ENCODE measurements at regions not wholly inside any gene's neighbourhood (a gene's known extent, or its start where the extent isn't known, plus 50 kb on each side); places are given as distances from the start of the nearest gene placed in this dataset.

DNA sequence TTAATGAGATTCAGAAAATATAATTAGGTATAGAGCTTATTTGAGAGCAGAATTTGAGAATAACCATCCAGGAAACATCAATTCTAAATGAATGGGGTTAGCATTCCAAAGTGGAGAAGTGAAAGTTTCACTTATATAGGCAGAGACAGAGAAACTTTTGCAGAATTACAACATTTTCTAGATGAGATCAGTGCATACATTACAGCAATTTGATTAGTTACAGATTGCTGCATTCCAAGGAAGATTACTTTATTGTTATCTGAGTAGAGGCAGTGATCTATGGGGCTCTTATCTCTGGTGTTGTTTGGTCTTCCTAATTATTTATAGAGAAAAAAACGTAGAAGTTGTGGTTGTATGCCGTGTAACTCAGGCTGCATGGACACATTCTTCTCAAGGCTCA lies 373.8 kb upstream of the SYT4 start:
- DNase-seq: no peak

- DNase-seq: no peak
Observed at GRCh38 chr18:43656547-43656946, 379.3 kb upstream of the SYT4 start.

- peak; percentile 27 for DNase-seq
Observed at GRCh38 chr18:43661570-43661969, 384.3 kb upstream of the SYT4 start.

DNA sequence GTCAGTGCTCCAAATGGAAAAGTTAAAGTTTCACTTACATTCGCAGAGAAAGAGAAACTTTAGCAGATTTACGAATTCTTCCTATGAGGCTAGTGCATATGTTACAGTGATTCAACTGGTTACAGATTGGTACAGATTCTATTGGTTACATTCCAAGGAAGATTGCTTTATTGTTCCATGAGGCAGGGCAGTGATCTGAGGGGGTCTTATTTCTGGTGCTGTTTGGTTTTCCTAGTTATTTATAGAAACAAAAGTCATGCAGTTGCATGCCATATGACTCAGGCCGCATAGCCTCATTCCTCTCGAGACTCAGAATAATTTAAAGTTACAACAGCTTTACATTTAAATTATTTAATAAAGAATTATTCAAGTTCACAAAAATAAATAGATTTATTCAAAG lies 385.4 kb upstream of the SYT4 start:
- no peak for DNase-seq

GRCh38 chr18:43663159-43663558 lies 385.9 kb upstream of the SYT4 start:
- no peak for DNase-seq

DNA sequence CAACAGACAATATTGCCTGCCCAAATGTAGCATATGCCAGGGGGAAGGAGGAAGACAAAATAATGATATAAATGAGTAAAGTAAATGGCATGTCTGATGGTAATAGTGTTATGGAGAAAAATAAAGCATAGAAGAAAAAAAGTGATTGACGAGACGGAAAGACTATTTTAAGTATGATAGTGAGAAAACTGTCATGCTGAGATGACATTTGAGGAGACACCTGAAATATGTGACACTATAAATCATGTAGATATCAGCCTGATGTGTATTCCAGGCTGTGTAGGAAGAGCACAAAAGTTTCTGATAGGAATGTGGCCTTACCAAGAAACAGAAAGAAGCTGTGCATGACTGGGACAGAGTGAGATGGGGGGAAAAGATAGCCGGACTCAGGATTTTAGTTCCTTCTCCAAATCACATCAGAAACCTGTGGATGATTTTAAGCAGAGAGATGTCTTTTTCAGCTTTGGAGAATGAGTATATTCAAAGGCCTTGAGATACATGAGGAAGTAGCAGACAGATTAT lies 387.3 kb upstream of the SYT4 start:
- no peak for DNase-seq

- no peak for DNase-seq
Observed at GRCh38 chr18:43665105-43665788, 388.0 kb upstream of the SYT4 start.

GRCh38 chr18:43668866-43669265 lies 391.6 kb upstream of the SYT4 start:
- no peak for DNase-seq

DNA sequence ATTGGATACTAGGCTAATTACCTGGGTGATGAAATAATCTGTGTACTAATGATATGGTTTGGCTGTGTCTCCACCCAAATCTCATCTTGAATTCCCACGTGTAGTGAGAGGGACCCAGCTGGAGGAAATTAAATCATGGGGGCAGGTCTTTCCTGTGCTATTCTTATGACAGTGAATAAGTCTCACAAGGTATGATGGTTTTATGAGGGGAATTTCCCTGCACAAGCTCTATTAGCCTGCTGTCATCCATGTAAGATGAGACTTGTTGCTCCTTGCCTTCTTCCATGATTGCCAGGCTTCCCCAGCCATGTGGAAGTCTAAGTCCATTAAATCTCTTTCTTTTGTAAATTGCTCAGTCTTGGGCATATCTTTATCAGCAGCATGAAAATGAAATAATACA lies 394.1 kb upstream of the SYT4 start:
- no peak for DNase-seq

DNA sequence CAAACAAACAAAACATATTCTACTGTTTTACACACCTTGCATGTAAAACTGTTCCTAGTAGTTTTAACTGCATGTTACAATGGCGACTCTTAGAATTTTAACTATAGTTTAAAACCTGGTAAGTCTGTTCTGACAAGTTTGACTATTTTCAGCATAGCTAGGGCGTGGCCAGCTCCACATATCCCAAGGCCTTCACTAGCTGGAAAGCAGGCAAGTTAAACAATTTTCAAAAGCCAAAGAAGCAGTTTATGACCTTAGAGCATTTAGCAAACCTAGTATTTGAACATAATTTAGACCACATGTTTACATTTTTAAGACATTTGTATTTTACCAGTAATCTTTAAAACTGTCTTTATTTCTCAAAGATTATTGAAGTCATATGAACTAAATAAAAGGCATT lies 402.8 kb upstream of the SYT4 start:
- no peak for DNase-seq

GRCh38 chr18:43681661-43682060 lies 404.4 kb upstream of the SYT4 start:
- DNase-seq: no peak

DNA sequence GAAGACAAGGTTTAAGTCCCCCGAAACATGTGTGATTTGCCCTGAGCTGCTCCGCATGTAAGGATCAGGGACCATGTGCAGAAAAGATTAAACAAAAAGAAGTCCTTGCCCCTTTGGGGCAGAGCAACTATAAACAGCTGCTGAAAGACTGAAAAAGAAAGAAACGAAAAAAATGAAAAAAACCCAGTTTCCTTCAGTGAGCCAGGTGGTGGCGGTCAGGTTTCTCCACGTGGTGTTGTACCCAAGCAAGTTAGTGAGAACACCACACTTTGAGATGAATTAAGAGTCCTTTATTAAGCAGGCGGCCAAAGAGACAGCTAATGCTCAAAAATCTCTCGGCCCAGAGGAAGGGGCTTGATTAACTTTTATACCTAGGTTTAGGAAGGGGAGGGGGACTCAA lies 404.9 kb upstream of the SYT4 start:
- DNase-seq: no peak

- no peak for DNase-seq
Observed at GRCh38 chr18:43686709-43687108, 409.4 kb upstream of the SYT4 start.

- DNase-seq: no peak
Observed at GRCh38 chr18:43692099-43692690, 414.9 kb upstream of the SYT4 start.

- no peak for DNase-seq
Observed at GRCh38 chr18:43702399-43702798, 425.1 kb upstream of the SYT4 start.

DNA sequence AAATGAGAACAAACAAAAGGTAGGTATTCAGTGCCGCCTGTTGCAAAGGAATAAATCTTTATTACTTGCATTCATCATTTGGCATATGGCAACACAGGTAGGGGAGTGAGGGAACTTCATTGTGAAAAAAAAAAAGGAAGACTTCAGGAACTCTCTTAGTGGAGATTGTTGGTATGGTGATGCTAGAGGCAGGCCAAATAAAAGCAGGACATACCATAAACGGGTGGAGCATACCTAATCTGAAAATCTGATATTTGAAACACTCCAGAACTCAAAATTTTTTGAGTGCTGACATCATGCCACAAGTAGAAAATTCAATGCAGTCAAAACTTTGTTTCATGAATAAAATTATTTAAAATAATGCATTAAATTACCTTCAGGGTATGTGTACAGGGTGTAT lies 425.8 kb upstream of the SYT4 start:
- DNase-seq: no peak

GRCh38 chr18:43705850-43706249 lies 428.6 kb upstream of the SYT4 start:
- DNase-seq: no peak

- no peak for DNase-seq
Observed at GRCh38 chr18:43710135-43710534, 432.8 kb upstream of the SYT4 start.

DNA sequence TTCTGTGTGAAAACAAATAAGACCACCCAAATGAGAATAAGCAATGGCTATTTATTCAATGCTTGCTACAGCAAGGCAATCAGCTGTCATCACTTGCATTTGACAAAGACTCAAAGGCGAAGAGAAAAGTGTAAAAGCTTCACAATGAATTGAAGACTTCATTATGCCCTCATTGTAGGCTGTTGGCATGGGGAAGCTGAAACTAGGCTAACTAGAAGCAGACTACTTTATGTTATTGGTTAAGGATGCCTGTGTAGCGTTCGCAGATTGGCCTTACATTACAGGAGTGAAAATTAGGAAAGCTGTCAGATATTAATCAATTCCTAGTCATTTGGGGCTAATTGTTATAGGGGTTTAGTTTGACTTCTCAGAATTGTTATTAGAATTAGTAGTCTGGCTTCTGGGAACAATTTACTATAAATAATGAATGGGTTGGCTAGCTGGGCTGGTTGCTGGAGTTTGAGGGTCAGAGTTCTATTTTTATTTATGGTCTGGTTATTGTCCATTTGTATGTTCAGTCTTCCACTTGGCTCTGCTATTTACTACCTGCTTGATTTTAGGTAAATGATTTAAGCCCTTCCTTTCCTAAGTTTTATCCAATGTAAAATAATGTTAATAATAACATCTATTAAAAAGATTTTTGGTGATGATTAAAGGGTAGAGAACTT lies 437.2 kb upstream of the SYT4 start:
- no peak for DNase-seq

DNA sequence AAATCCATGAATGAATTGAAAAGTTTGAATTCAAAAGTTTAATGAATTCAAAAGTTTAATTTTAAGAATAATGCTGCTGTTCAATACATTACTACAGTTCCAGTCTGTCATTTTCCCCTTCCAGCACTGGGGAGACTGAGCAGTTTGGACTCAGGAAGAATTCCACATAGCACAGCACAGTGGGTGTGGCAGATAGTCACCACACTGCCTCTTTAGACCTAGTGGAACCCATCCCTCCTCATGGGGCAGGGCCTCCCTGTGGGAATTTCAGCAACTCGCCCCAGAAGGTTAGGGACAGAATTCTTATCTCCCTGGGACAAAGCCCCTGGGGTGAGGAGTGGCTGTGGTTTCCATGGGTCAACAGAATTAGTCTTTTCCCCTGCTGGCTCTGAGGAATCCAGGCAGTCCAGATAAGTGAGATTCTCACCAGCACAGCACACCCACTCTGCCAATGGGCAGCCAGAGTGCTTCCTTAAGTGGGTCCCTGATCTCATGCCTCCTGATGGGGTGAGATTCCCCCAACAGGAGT lies 442.0 kb upstream of the SYT4 start:
- DNase-seq: no peak

GRCh38 chr18:43720041-43720440 lies 442.8 kb upstream of the SYT4 start:
- DNase-seq: no peak

GRCh38 chr18:43735570-43735969 lies 458.3 kb upstream of the SYT4 start:
- no peak for DNase-seq

DNA sequence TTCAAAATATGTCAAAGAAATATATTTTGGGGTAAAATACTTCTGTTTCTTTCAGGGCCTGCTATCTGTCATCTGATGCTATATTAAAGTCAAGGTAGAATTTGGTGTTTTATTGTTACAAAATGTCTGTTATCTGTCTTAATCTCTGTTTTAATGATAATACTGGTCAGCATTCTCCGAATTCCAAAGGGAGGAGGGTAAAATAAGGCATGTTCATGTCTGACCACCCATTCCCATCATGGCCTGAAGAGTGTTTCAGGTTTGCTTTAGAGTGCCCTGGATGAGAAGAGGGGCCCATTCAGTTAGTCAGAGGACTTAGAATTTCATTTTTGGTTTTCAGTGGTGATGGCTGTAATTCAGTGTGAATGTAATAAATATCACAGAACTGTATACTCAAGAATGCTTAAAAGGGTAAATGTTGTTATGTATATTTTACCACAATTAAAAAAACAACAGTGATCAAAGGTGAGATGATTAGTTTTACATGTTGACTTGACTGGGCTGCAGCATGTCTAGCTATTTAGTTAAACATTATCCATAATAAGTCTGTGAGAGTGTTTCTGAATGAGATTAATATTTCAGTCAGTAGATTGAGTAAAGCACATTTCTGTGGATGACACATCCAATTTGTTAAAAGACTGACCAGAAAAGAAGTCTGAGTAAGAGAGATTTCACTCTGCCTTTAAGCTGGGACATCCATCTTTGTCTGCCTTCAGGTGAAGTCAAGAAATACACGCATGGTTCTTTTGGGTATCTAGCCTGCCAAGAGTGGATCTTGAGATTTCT lies 467.9 kb upstream of the SYT4 start:
- DNase-seq: no peak
